GM13977 (cell line): ENCODE measurements at regions not wholly inside any gene's neighbourhood (a gene's known extent, or its start where the extent isn't known, plus 50 kb on each side); places are given as distances from the start of the nearest gene placed in this dataset.
A peak's percentile ranks its signal among the peaks of the same experiment; 100 is the strongest.

ENCODE experiments used
- DNase-seq: peaks from one replicate; pipeline ENCODE4 v3.0.0; 2012; ENCODE audit warnings: low spot score
- in situ Hi-C: fragments of 300-500 bp; cut with MboI; formaldehyde crosslinking; loops from one replicate; pipeline ENCODE4 v1.12.0; 2022; ENCODE audit warnings: low sequenced_read_pairs, low pct_unique_long_range_greater_than_20kb, mixed read lengths, inconsistent platforms; ENCODE audit not compliant: unreplicated experiment
- TF ChIP-seq, protein P1 (sequence below): IDR thresholded peaks from 2 replicates; pipeline ENCODE4 v1.5.1; 2012; ENCODE audit warnings: mild to moderate bottlenecking, control low read depth; ENCODE audit not compliant: insufficient read depth; ENCODE audit errors: extremely low read depth, missing control alignments

DNA sequence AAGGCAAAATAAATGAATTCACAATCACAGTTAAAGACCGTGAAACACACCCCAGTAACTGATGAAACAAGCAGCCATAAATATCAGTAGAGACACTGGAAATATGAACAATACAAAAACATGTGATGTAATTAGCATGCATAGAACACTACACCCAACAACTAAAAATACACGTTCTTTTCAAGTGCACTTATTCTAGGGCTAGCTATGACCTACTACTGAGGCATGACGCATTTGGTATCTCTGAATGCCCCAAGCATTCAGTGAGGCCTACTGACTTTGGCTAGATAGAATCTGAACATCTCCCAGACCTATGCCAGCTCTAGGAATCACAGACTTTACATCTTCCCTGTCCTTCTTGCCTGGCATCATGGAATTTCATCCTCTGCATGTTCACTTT, 450.0 kb upstream of the ID2 start:
- in situ Hi-C loops: no loop called here
- TF ChIP-seq, protein P1, sequence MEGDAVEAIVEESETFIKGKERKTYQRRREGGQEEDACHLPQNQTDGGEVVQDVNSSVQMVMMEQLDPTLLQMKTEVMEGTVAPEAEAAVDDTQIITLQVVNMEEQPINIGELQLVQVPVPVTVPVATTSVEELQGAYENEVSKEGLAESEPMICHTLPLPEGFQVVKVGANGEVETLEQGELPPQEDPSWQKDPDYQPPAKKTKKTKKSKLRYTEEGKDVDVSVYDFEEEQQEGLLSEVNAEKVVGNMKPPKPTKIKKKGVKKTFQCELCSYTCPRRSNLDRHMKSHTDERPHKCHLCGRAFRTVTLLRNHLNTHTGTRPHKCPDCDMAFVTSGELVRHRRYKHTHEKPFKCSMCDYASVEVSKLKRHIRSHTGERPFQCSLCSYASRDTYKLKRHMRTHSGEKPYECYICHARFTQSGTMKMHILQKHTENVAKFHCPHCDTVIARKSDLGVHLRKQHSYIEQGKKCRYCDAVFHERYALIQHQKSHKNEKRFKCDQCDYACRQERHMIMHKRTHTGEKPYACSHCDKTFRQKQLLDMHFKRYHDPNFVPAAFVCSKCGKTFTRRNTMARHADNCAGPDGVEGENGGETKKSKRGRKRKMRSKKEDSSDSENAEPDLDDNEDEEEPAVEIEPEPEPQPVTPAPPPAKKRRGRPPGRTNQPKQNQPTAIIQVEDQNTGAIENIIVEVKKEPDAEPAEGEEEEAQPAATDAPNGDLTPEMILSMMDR: no peak
- no peak for DNase-seq

DNA sequence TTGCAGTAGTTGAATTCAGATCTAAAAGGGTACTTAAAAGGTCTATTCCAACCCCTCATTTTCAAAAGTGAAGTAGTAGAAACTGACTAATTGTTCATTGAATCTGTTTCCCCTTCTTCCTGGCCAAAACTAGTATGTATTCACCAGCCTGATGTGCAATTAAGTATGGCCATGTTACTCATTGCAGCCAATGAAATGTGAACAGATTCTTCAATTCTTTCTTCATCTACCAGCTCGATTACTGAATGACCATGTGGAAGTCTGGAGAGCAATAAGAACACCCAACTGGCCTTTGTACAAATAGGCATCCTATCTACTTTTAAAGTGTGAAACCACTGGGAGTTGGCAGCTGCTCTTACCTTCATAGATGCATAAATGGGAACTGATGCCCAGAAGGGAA, 449.0 kb upstream of the ID2 start:
- TF ChIP-seq, protein P1: no peak
- in situ Hi-C loops: no loop called here
- no peak for DNase-seq

DNA sequence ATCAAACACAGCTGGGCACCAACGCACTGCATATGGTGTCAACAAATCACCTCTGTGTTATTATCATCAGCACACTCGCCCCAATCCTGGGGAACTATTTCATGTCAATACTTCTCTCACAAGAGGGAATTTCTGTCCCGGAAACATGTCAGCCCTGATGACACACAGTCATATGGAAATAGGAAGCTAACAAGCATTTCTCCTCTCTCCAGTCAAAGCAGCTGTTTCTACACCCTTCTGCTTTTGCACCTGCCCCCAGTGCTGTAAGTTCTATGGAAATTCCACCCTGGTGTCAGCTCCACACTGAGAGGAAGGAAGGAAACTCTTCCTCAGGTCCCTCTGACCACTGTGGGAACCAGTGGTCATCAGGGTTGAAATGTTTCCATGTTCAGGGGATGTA, 447.6 kb upstream of the ID2 start:
- TF ChIP-seq, protein P1: no peak
- in situ Hi-C loops: no loop called here
- DNase-seq: no peak

DNA sequence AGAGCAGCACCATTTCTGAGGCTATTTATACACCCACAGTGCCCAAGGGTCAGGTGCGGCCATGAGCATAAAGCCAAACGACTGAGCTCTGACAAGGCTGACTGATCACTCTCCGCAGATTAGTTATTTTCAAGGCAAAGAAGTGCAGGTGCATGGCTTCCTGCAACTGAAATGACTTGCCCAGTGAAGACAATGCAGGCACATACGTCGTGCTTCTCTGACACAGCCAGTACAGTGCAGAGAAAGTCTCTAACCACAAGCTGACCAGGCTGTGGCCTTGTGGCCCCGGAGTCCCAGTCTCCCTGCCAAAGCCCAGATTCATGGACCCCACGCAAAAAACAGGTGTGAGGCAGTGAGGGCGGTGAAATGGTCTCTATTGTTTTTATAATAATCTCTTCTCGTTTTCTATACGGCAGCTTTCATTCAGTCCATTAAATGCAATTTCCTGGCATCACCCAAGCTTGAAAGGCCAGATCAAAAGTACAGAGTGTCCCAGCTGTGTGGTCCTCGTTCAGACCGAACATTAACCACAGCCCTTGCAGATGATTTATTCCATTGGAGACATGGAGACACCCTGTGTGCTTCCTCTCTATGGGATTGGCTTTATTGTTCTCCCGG, 447.0 kb upstream of the ID2 start:
- DNase-seq: peak; percentile 63
- TF ChIP-seq, protein P1: no peak
- in situ Hi-C loops: no loop called here

DNA sequence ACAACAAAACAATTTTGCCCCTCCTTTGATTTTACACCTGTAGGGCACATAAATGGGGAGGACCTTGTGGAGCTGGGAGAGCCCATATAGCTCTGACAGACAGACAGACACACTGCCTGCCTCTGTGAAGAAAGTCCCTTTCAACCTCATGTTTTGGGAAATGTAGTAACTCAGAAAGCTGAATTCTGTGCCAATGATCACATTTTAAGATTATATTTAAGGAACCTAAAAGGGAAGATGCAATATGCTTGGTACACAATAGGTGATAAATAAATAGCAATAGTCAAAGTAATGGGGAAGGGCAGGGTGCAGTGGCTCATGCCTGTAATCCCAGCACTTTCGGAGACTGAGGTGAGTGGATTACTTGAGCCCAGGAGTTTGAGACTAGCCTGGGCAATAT, 446.4 kb upstream of the ID2 start:
- TF ChIP-seq, protein P1: no peak
- in situ Hi-C loops: no loop called here
- no peak for DNase-seq

DNA sequence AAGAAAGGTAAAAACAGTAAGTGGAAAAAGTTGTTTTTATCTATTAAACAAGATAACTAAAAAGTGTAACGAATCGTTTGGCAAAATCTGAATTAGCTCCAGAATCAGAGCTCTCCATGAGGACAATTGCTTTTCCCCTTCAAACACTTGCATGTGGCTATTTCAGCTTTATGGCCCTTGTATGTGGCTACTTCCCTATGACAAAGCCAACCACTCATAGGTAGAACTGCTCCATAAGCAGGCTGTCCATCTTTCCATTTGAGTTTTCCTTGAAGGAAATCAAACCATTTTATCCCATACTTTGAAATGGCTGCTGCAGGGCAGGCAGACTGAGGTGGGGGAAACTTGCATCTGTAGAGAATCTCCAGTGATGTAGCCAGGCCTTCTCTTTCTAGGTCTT, 445.5 kb upstream of the ID2 start:
- no peak for DNase-seq
- in situ Hi-C loops: no loop called here

More for the DNA sequence above, 445.5 kb upstream of the ID2 start:
- TF ChIP-seq, protein P1: no peak
